Panc1 (cell line): ENCODE measurements at regions not wholly inside any gene's neighbourhood (a gene's known extent, or its start where the extent isn't known, plus 50 kb on each side); places are given as distances from the start of the nearest gene placed in this dataset.

Experiments used
- CTCF ChIP-seq: fragments of 450-650 bp; IDR thresholded peaks from 2 replicates; pipeline ENCODE4 v1.5.1; 2017; ENCODE audit warnings: mild to moderate bottlenecking
- POLR2AphosphoS5 ChIP-seq: IDR thresholded peaks from 2 replicates; pipeline ENCODE4 v1.6.1; 2012; ENCODE audit warnings: mild to moderate bottlenecking, low read depth, low read length, moderate library complexity

DNA sequence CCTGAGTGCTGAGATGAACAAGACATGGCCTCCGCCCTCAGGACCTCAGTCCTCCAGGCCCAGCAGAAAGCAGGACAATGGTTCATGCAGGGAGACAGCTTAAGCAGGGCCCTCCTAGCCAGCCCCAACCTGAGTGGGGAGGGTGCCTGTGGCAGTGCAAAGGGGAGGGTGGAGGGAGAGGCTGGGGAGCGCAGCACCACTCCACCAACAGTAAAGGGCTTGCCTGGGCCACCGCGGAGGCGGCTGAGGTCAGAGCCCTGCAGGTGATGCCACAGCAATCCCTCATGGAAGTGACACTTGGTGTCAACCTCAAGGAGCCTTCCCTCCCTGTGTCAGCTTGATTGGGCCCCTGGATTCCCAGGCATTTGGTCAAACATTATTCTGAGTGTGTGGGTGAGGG lies 89.0 kb upstream of the TCERG1L start:
- no peak for TF ChIP-seq CTCF
- no peak for TF ChIP-seq POLR2AphosphoS5
